CD4-positive, alpha-beta T cell (primary cell): ENCODE measurements at regions not wholly inside any gene's neighbourhood (a gene's known extent, or its start where the extent isn't known, plus 50 kb on each side); places are given as distances from the start of the nearest gene placed in this dataset.

ENCODE experiments used
- ATAC-seq: fragments of 200-7000 bp; cut with Tn5 transposase; one replicate; pipeline ENCODE4 v1.10.0; 2022; ENCODE audit warnings: mild to moderate bottlenecking; ENCODE audit not compliant: poor library complexity
- CTCF ChIA-PET: fragments of 350-600 bp; sonication (Branson Sonifier 250); formaldehyde crosslinking; loops from one replicate; lab custom pipeline; 2021; ENCODE audit warnings: antibody characterized with exemption, inconsistent platforms; lab: Charles Lee
- POLR2A ChIA-PET: fragments of 350-600 bp; sonication (Branson Sonifier 250); formaldehyde crosslinking; loops from one replicate; lab custom pipeline; 2021; ENCODE audit warnings: antibody characterized with exemption, inconsistent platforms; lab: Charles Lee
- DNase-seq, 14 experiments: peaks; one replicate each; pipeline ENCODE4 v3.0.0-alpha.2; 2013 to 2020; ENCODE audit warnings: mixed read lengths in 2 of 14
- H3K27ac ChIP-seq, 2 donors: one replicate each; pipeline versions ENCODE4 v1.5.1 to v1.7.0; 2013; ENCODE audit warnings: low read length in 2 of 2, low read depth in 1 of 2, mild to moderate bottlenecking in 1 of 2
- H3K27me3 ChIP-seq, 2 experiments: 1 replicate in 1 of 2; 2 replicates in 1 of 2; pipeline versions ENCODE4 v1.6.1 to v1.7.0; 2013; ENCODE audit warnings: low read length in 2 of 2, control low read depth in 1 of 2, mild to moderate bottlenecking in 1 of 2, moderate library complexity in 1 of 2; ENCODE audit not compliant: insufficient read depth in 2 of 2, control insufficient read depth in 1 of 2
- H3K36me3 ChIP-seq: one replicate; pipeline ENCODE4 v1.6.1; 2013; ENCODE audit warnings: low read length, control low read depth; ENCODE audit not compliant: insufficient read depth
- H3K4me1 ChIP-seq: one replicate; pipeline ENCODE4 v1.6.1; 2013; ENCODE audit warnings: low read length, control low read depth; ENCODE audit not compliant: insufficient read depth
- H3K4me3 ChIP-seq: one replicate; pipeline ENCODE4 v1.5.1; 2013; ENCODE audit warnings: mild to moderate bottlenecking, low read length, moderate library complexity
- H3K9me3 ChIP-seq, 2 experiments: 1 replicate in 1 of 2; 2 replicates in 1 of 2; pipeline versions ENCODE4 v1.6.1 to v1.7.0; 2013; ENCODE audit warnings: low read length in 2 of 2, mild to moderate bottlenecking in 2 of 2, control low read depth in 1 of 2, moderate library complexity in 1 of 2; ENCODE audit not compliant: control insufficient read depth in 1 of 2, insufficient read depth in 1 of 2
- H3K27ac Mint-ChIP-seq: one replicate; pipeline ENCODE4 v1.8.0; 2020; ENCODE audit warnings: mixed read lengths
- H3K27me3 Mint-ChIP-seq: one replicate; pipeline ENCODE4 v1.8.0; 2021; ENCODE audit warnings: mixed read lengths
- H3K36me3 Mint-ChIP-seq: one replicate; pipeline ENCODE4 v1.8.0; 2021; ENCODE audit warnings: low read depth, mixed read lengths
- H3K4me1 Mint-ChIP-seq: one replicate; pipeline ENCODE4 v1.8.0; 2021; ENCODE audit warnings: low read depth, mixed read lengths
- H3K4me3 Mint-ChIP-seq: one replicate; pipeline ENCODE4 v1.8.0; 2020; ENCODE audit warnings: mild to moderate bottlenecking, mixed read lengths
- H3K9me3 Mint-ChIP-seq: one replicate; pipeline ENCODE4 v1.8.0; 2020; ENCODE audit warnings: mixed read lengths
- intact Hi-C, 2 experiments: fragments of 100-400 bp; cut with DNase I in 1 of 2; cut with micrococcal nuclease in 1 of 2; formaldehyde crosslinking; loops; one replicate each; pipeline versions ENCODE4 v1.15.1 to v1.9.0; 2023 to 2025; cut with DNase I, micrococcal nuclease
- TF ChIP-seq, protein P1 (sequence below): fragments of 200-600 bp; IDR thresholded peaks from one replicate; pipeline ENCODE4 v1.8.0; 2022; ENCODE audit warnings: antibody characterized with exemption, mild to moderate bottlenecking

- POLR2A ChIA-PET: interaction anchor here (0.7 kb wide), 1 partner anchor 9 kb away, joined by 4 read pairs; no protein-coding TSS in a partner anchor
- H3K4me1 ChIP-seq: no peaks in the 10 kb centered on the region
- H3K27me3 Mint-ChIP-seq: no peaks in the 10 kb centered on the region
- no peak overlapping the region for H3K27ac Mint-ChIP-seq
- ATAC-seq (no peak), DNase-seq (no peak)
- no peak overlapping the region for H3K27ac ChIP-seq
- H3K9me3 ChIP-seq: no peaks in the 10 kb centered on the region
- H3K36me3 ChIP-seq: no peaks in the 10 kb centered on the region
- intact Hi-C loops: no loop called here
- no peak overlapping the region for H3K4me3 Mint-ChIP-seq
- no peaks in the 10 kb centered on the region for H3K36me3 Mint-ChIP-seq
- no peak overlapping the region for H3K4me3 ChIP-seq
- CTCF ChIA-PET: no interaction called here
- H3K9me3 Mint-ChIP-seq: peaks cover 8% of the 10 kb centered on the region
- no peaks in the 10 kb centered on the region for H3K27me3 ChIP-seq
- TF ChIP-seq, protein P1, sequence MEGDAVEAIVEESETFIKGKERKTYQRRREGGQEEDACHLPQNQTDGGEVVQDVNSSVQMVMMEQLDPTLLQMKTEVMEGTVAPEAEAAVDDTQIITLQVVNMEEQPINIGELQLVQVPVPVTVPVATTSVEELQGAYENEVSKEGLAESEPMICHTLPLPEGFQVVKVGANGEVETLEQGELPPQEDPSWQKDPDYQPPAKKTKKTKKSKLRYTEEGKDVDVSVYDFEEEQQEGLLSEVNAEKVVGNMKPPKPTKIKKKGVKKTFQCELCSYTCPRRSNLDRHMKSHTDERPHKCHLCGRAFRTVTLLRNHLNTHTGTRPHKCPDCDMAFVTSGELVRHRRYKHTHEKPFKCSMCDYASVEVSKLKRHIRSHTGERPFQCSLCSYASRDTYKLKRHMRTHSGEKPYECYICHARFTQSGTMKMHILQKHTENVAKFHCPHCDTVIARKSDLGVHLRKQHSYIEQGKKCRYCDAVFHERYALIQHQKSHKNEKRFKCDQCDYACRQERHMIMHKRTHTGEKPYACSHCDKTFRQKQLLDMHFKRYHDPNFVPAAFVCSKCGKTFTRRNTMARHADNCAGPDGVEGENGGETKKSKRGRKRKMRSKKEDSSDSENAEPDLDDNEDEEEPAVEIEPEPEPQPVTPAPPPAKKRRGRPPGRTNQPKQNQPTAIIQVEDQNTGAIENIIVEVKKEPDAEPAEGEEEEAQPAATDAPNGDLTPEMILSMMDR: no peak
- no peaks in the 10 kb centered on the region for H3K4me1 Mint-ChIP-seq
Measured at GRCh38 chr3:189561256-189561655, 69.9 kb upstream of the TP63 start.

- ATAC-seq (no peak), DNase-seq (peak in 1 of 14 experiments; percentile 30)
- H3K27ac Mint-ChIP-seq: no peak overlapping the region
- H3K36me3 ChIP-seq: no peaks in the 10 kb centered on the region
- H3K9me3 ChIP-seq: no peaks in the 10 kb centered on the region
- no peaks in the 10 kb centered on the region for H3K4me1 Mint-ChIP-seq
- ChIA-PET CTCF (no interaction called here), POLR2A (no interaction called here)
- H3K4me1 ChIP-seq: no peaks in the 10 kb centered on the region
- no peaks in the 10 kb centered on the region for H3K36me3 Mint-ChIP-seq
- H3K9me3 Mint-ChIP-seq: no peaks in the 10 kb centered on the region
- TF ChIP-seq, protein P1: no peak
- H3K27ac ChIP-seq: no peak overlapping the region
- intact Hi-C loops: no loop called here
- no peak overlapping the region for H3K4me3 Mint-ChIP-seq
- no peaks in the 10 kb centered on the region for H3K27me3 Mint-ChIP-seq
- no peaks in the 10 kb centered on the region for H3K27me3 ChIP-seq
- no peak overlapping the region for H3K4me3 ChIP-seq
Measured at GRCh38 chr3:189563853-189564563, 67.2 kb upstream of the TP63 start.

DNA sequence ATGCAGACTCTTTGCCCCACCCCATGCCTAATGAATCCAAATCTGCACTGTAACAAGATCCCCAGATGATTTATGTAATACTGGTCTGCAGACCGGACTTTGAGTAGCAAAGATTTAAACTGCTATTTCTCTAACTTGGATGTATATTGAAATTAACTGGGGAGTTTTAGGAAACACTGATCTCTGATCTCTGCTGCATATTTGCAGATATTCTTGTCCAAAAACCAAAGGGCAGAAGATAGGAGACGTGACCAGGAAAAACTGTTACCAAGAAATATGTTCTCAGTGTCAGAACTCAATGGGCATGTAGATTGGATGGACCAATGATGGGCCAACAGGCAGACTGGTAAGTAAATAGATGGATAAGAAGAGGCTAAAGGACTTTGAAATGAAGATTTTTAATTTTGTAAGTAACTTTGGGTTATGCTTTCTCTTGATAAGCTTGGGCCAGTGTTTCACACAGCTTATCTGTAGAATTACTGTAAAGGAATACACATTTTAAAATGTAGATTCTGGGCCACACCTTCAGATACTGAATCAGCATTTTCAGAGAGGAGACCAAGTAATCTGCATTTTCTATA is 64.5 kb upstream of the TP63 start:
- Histone ChIP-seq H3K27ac (no peak overlapping the region), H3K27me3 (no peaks in the 10 kb centered on the region), H3K4me3 (no peak overlapping the region), H3K9me3 (no peaks in the 10 kb centered on the region), H3K4me1 (no peaks in the 10 kb centered on the region), H3K36me3 (no peaks in the 10 kb centered on the region)
- H3K4me1 Mint-ChIP-seq: peaks cover 9% of the 10 kb centered on the region
- intact Hi-C loops: no loop called here
- H3K36me3 Mint-ChIP-seq: no peaks in the 10 kb centered on the region
- ChIA-PET CTCF (interaction anchor here (1.4 kb wide), 1 partner anchor 27 kb away, joined by 3 read pairs; no protein-coding TSS in a partner anchor), POLR2A (no interaction called here)
- no peak overlapping the region for H3K4me3 Mint-ChIP-seq
- DNase-seq (no peak), ATAC-seq (no peak)
- no peaks in the 10 kb centered on the region for H3K27me3 Mint-ChIP-seq
- no peak overlapping the region for H3K27ac Mint-ChIP-seq
- TF ChIP-seq, protein P1: no peak
- H3K9me3 Mint-ChIP-seq: no peaks in the 10 kb centered on the region
